ENCODE measurements at regions not wholly inside any gene's neighbourhood (a gene's known extent, or its start where the extent isn't known, plus 50 kb on each side); places are given as distances from the start of the nearest gene placed in this dataset.

DNA sequence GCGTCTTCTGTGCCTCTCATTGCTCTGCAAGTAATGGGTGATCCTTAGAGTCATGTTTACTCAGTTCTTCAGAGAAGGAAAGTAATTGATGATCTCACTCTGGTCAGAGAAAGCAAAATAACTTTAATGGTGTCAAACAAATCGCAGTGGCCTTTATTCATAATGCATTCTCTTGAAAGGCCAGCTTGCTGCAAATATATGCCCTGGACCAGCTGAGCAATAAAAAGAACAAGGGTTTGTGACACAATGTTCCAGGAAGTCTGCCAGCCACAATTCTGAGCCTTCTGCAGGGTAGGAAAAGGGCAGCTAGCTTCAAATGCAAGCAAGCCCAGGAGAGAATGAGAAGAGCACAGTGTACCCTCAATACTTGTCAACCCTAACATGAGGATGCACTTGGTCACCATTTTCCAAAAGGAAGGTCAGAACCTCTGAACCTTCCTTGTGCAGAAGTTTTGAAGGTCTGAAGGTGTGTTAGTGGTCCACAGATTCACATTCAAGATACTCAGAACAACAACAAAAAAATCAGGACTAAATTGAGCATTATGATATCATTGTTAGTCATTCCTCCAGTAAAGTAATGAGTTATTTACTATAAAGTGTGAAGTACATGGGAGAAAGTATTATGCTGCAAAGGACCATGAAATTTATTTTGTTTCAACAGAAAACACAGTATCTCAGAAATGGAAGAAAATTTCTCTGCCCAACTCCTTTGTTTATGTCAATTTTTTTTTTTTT, 355.6 kb downstream of the PAX3 start:
- TF ChIP-seq POLR2A (IDR thresholded peaks at IDR 0.05; ENCODE audit: low read depth, low read length) (no peak), MAZ (IDR thresholded peaks at IDR 0.05; ENCODE audit: borderline replicate concordance, low read depth, low read length) (no peak), NFE2L2 (IDR thresholded peaks at IDR 0.05; ENCODE audit: low read depth, low read length) (no peak), FOS (IDR thresholded peaks at IDR 0.05; ENCODE audit: low read depth, low read length) (no peak), SMC3 (IDR thresholded peaks at IDR 0.05; ENCODE audit: low read depth, low read length) (no peak)
- TF ChIP-seq, protein P1, sequence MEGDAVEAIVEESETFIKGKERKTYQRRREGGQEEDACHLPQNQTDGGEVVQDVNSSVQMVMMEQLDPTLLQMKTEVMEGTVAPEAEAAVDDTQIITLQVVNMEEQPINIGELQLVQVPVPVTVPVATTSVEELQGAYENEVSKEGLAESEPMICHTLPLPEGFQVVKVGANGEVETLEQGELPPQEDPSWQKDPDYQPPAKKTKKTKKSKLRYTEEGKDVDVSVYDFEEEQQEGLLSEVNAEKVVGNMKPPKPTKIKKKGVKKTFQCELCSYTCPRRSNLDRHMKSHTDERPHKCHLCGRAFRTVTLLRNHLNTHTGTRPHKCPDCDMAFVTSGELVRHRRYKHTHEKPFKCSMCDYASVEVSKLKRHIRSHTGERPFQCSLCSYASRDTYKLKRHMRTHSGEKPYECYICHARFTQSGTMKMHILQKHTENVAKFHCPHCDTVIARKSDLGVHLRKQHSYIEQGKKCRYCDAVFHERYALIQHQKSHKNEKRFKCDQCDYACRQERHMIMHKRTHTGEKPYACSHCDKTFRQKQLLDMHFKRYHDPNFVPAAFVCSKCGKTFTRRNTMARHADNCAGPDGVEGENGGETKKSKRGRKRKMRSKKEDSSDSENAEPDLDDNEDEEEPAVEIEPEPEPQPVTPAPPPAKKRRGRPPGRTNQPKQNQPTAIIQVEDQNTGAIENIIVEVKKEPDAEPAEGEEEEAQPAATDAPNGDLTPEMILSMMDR (conservative IDR thresholded peaks at IDR 0.05; ENCODE audit: low read depth, low read length) = no peak
- TF ChIP-seq, protein P2, sequence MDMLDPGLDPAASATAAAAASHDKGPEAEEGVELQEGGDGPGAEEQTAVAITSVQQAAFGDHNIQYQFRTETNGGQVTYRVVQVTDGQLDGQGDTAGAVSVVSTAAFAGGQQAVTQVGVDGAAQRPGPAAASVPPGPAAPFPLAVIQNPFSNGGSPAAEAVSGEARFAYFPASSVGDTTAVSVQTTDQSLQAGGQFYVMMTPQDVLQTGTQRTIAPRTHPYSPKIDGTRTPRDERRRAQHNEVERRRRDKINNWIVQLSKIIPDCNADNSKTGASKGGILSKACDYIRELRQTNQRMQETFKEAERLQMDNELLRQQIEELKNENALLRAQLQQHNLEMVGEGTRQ (IDR thresholded peaks at IDR 0.05; ENCODE audit: low read depth, low read length) = no peak
- TF ChIP-seq, protein P3, sequence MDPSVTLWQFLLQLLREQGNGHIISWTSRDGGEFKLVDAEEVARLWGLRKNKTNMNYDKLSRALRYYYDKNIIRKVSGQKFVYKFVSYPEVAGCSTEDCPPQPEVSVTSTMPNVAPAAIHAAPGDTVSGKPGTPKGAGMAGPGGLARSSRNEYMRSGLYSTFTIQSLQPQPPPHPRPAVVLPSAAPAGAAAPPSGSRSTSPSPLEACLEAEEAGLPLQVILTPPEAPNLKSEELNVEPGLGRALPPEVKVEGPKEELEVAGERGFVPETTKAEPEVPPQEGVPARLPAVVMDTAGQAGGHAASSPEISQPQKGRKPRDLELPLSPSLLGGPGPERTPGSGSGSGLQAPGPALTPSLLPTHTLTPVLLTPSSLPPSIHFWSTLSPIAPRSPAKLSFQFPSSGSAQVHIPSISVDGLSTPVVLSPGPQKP (IDR thresholded peaks at IDR 0.05; ENCODE audit: borderline replicate concordance, low read depth, low read length) = no peak
